Testis (tissue), 2 donors: ENCODE measurements at regions not wholly inside any gene's neighbourhood (a gene's known extent, or its start where the extent isn't known, plus 50 kb on each side); places are given as distances from the start of the nearest gene placed in this dataset.

Experiments used
- POLR2A ChIP-seq: fragments of 450-650 bp; IDR thresholded peaks from one replicate; pipeline ENCODE4 v1.6.1; 2017; ENCODE audit warnings: antibody characterized with exemption, mild to moderate bottlenecking, moderate library complexity
- TF ChIP-seq, protein P1 (sequence below), 3 experiments: fragments of 450-650 bp in 2 of 3; fragments of 200-600 bp in 1 of 3; sonication (generic) in 1 of 3; IDR thresholded peaks; one replicate each; pipeline ENCODE4 v1.5.1; 2016 to 2019; ENCODE audit warnings: antibody characterized with exemption in 3 of 3, mild to moderate bottlenecking in 2 of 3, moderate library complexity in 1 of 3

DNA sequence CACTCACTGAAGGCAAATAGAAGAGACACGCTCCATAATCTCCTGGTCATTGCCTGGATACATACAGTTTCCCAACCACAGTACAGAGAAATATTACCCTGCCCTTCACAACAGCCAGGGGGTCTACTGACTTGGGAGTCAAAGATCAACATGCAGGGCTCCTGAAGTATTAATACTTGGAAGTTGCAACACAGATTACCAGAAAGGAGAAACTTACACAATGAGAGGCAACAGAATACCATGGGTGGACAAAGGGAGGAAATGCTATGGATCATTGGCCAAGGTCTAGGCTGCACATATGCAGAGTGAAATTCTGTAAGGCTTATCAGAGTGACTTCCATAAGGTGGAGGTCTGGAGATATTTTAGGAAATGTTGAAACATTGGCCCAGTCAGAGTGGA is 267.9 kb upstream of the FAT3 start:
- TF ChIP-seq, protein P1, sequence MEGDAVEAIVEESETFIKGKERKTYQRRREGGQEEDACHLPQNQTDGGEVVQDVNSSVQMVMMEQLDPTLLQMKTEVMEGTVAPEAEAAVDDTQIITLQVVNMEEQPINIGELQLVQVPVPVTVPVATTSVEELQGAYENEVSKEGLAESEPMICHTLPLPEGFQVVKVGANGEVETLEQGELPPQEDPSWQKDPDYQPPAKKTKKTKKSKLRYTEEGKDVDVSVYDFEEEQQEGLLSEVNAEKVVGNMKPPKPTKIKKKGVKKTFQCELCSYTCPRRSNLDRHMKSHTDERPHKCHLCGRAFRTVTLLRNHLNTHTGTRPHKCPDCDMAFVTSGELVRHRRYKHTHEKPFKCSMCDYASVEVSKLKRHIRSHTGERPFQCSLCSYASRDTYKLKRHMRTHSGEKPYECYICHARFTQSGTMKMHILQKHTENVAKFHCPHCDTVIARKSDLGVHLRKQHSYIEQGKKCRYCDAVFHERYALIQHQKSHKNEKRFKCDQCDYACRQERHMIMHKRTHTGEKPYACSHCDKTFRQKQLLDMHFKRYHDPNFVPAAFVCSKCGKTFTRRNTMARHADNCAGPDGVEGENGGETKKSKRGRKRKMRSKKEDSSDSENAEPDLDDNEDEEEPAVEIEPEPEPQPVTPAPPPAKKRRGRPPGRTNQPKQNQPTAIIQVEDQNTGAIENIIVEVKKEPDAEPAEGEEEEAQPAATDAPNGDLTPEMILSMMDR (IDR thresholded peaks at IDR 0.05), result no peak
- no peak for TF ChIP-seq POLR2A
